UCSD-AML1 (cell line): ENCODE measurements at regions not wholly inside any gene's neighbourhood (a gene's known extent, or its start where the extent isn't known, plus 50 kb on each side); places are given as distances from the start of the nearest gene placed in this dataset.
A peak's percentile ranks its signal among the peaks of the same experiment; 100 is the strongest.
"Not testable (repeated sequence)": the region's sequence is repeated elsewhere in the genome, so short reads cannot be mapped to it uniquely, and the experiment has no call there.

ENCODE experiments used
- DNase-seq: peaks from one replicate; lab custom pipeline; 2025; ENCODE audit not compliant: unreplicated experiment; lab: John Stamatoyannopoulos, UW

- DNase-seq: peak; percentile 16
These were observed 481.1 kb upstream of the ZNF608 start for GRCh38 chr5:125227333-125228095.

- DNase-seq: no peak
These were observed 482.1 kb upstream of the ZNF608 start for GRCh38 chr5:125228363-125229070.

- no peak for DNase-seq
These were observed 483.1 kb upstream of the ZNF608 start for GRCh38 chr5:125229556-125229955.

- no peak for DNase-seq
These were observed 486.4 kb upstream of the ZNF608 start for GRCh38 chr5:125232779-125233230.

- DNase-seq: no peak
These were observed 487.5 kb upstream of the ZNF608 start for GRCh38 chr5:125233944-125234343.

GRCh38 chr5:125236007-125236406 is 489.6 kb upstream of the ZNF608 start:
- DNase-seq: no peak

GRCh38 chr5:125236981-125237380 is 490.5 kb upstream of the ZNF608 start:
- DNase-seq: no peak

- DNase-seq: no peak
These were observed 498.1 kb upstream of the ZNF608 start for GRCh38 chr5:125244531-125244930.

GRCh38 chr5:125245216-125245615 is 498.8 kb upstream of the ZNF608 start:
- DNase-seq: no peak

- no peak for DNase-seq
These were observed 503.0 kb upstream of the ZNF608 start for GRCh38 chr5:125249400-125249799.

- DNase-seq: no peak
These were observed 505.3 kb upstream of the ZNF608 start for GRCh38 chr5:125251703-125252102.

GRCh38 chr5:125253634-125254033 is 507.2 kb upstream of the ZNF608 start:
- not testable (repeated sequence) for DNase-seq

GRCh38 chr5:125254267-125254666 is 507.8 kb upstream of the ZNF608 start:
- no peak for DNase-seq

GRCh38 chr5:125256296-125256695 is 509.9 kb upstream of the ZNF608 start:
- no peak for DNase-seq

GRCh38 chr5:125257057-125257972 is 510.9 kb upstream of the ZNF608 start:
- no peak for DNase-seq

- no peak for DNase-seq
These were observed 511.6 kb upstream of the ZNF608 start for GRCh38 chr5:125257997-125258396.

GRCh38 chr5:125258615-125259014 is 512.2 kb upstream of the ZNF608 start:
- DNase-seq: no peak

- no peak for DNase-seq
These were observed 515.2 kb upstream of the ZNF608 start for GRCh38 chr5:125261505-125262250.

GRCh38 chr5:125262782-125263181 is 516.3 kb upstream of the ZNF608 start:
- no peak for DNase-seq

GRCh38 chr5:125263356-125263755 is 516.9 kb upstream of the ZNF608 start:
- no peak for DNase-seq

GRCh38 chr5:125266106-125266505 is 519.7 kb upstream of the ZNF608 start:
- no peak for DNase-seq
